NT2/D1 (cell line): ENCODE measurements at regions not wholly inside any gene's neighbourhood (a gene's known extent, or its start where the extent isn't known, plus 50 kb on each side); places are given as distances from the start of the nearest gene placed in this dataset.
A peak's percentile ranks its signal among the peaks of the same experiment; 100 is the strongest.
"Not testable (repeated sequence)": the region's sequence is repeated elsewhere in the genome, so short reads cannot be mapped to it uniquely, and the experiment has no call there.

ENCODE experiments used
- DNase-seq: peaks from one replicate; pipeline ENCODE4 v3.0.0-alpha.2; 2011; ENCODE audit warnings: low read depth, low spot score
- H3K27me3 ChIP-seq: 2 replicates; pipeline ENCODE4 v1.6.0; 2011; ENCODE audit warnings: mild to moderate bottlenecking; ENCODE audit not compliant: insufficient read length, insufficient read depth
- H3K36me3 ChIP-seq: 2 replicates; pipeline ENCODE4 v1.6.1; 2011; ENCODE audit warnings: mild to moderate bottlenecking, low read length, mixed read lengths; ENCODE audit not compliant: insufficient read depth, insufficient read length
- H3K4me1 ChIP-seq: 2 replicates; pipeline ENCODE4 v1.5.1; 2011; ENCODE audit not compliant: insufficient read depth, insufficient read length
- H3K4me3 ChIP-seq: 2 replicates; pipeline ENCODE4 v1.5.1; 2011; ENCODE audit warnings: low read depth; ENCODE audit not compliant: insufficient read length
- H3K9ac ChIP-seq: 2 replicates; pipeline ENCODE4 v1.6.0; 2011; ENCODE audit warnings: low read depth; ENCODE audit not compliant: insufficient read length
- H3K9me3 ChIP-seq: 2 replicates; pipeline ENCODE4 v1.5.1; 2011; ENCODE audit warnings: mild to moderate bottlenecking, low read length; ENCODE audit not compliant: insufficient read depth
- SUZ12 ChIP-seq: IDR thresholded peaks from 2 replicates; pipeline ENCODE4 v1.6.1; 2011; ENCODE audit not compliant: insufficient read length, insufficient read depth; ENCODE audit errors: extremely low read depth
- YY1 ChIP-seq: IDR thresholded peaks from 2 replicates; pipeline ENCODE4 v1.6.1; 2011; ENCODE audit not compliant: insufficient read length, insufficient read depth
- ZNF274 ChIP-seq: IDR thresholded peaks from 2 replicates; pipeline ENCODE4 v1.6.1; 2011; ENCODE audit warnings: mild to moderate bottlenecking, low read depth, low read length

DNA sequence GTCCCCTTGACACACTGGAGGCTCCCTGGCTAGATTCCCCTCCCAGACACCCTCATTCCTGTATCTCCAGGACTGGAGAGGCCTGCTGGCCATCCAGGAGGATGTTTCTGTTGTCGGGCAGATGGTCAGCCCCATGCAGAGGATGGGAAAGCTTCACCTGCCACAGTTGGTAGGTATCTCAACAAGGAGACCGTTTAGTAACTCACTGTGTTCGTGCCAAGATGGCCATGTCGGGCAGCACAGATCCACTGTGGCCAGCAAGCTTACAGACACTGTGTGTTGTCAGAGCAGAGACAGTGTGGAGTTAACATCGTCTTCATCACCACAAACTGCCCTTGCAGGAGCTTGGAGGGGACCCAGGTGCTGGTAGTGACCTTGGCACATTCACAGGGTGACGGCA is 390.9 kb downstream of the SEC14L1 start:
- TF ChIP-seq SUZ12 (no peak), ZNF274 (no peak), YY1 (no peak)
- Histone ChIP-seq H3K36me3 (no peaks in the 10 kb centered on the region), H3K27me3 (peaks cover 30% of the 10 kb centered on the region), H3K4me3 (no peak overlapping the region), H3K9ac (no peak overlapping the region), H3K9me3 (peaks cover 17% of the 10 kb centered on the region; the same call in 1 of the 2 replicates), H3K4me1 (peaks cover 5% of the 10 kb centered on the region)
- DNase-seq: no peak

DNA sequence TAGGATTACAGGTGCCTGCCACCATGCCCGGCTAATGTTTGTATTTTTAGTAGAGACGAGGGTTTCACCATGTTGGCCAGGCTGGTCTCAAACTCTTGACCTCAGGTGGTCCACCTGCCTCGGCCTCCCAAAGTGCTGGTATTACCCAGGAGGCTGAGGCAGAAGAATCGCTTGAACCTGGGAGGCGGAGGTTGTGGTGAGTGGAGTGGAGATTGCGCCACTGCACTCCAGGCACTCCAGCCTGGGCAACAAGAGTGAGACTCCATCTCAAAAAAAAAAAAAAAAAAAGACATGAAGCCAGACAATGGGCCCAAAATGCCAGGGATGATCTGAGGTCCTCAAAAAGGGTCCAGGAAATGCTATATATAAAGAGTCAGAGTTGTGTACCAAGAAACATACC is 392.9 kb downstream of the SEC14L1 start:
- not testable (repeated sequence) for H3K4me3 ChIP-seq, DNase-seq, H3K9me3 ChIP-seq, H3K4me1 ChIP-seq, H3K9ac ChIP-seq, H3K36me3 ChIP-seq
- peaks cover 20% of the 10 kb centered on the region for H3K27me3 ChIP-seq

DNA sequence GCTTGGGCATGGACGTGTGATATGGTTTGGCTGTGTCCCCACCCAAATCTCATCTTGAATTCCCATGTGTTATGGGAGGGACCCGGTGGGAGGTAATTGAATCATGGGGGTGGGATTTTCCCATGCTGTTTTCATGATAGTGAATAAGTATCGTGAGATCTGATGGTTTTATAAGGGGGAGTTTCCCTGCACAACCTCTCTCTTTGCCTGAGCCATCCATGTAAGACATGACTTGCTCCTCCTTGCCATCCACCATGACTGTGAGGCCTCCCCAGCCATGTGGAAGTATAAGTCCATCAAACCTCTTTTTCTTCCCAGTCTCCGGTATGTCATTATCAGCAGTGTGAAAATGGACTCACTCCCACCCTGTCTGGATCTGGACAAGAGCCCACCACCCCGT is 393.4 kb downstream of the SEC14L1 start:
- TF ChIP-seq SUZ12 (no peak), ZNF274 (no peak), YY1 (no peak)

DNA sequence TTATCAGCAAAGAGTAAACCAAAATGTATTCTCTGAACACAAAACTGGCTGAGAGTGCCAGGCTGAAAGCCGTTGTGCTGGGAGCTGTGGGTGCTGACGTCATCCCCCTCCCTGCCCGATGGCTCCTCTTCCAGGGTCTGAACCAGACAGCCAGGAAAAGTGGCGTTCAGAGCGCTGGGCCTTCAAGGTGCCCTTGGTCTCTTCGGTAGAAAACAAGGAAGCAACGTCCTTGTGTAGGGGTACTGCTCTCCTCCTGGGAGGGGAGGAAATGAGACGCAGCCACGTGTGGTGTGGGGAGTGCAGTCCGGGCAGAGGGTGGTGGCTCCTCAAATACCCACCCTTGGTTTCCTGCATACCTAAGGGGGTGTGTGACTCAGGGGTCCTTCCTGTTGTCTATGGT is 394.7 kb downstream of the SEC14L1 start:
- Histone ChIP-seq H3K36me3 (no peaks in the 10 kb centered on the region), H3K27me3 (peaks cover 16% of the 10 kb centered on the region)

More for the DNA sequence above, 393.4 kb downstream of the SEC14L1 start:
- Histone ChIP-seq H3K36me3 (no peaks in the 10 kb centered on the region), H3K4me1 (peaks cover 5% of the 10 kb centered on the region), H3K4me3 (no peak overlapping the region), H3K27me3 (peaks cover 16% of the 10 kb centered on the region), H3K9me3 (peaks cover 3% of the 10 kb centered on the region; the same call in 1 of the 2 replicates), H3K9ac (no peak overlapping the region)
- DNase-seq: no peak

DNA sequence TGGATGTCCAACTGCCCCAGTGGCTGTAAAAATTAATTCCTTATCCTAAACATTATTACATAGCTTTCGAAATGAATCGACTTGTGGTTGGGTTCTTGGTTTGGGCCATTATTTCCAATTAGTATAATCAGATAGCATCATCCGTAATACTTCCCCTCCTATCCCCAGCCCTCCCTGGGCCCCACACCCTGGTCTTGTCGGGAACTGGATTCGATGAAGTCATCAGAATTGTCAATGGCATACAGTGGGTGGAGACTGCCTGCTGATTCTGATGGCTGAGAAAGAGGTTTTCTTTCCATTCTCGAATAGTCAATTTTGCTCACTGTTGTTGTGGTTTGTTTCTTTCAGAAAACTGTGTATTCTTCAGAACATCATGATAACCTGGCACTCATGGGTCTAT is 395.1 kb downstream of the SEC14L1 start:
- Histone ChIP-seq H3K9me3 (peaks cover 3% of the 10 kb centered on the region; the same call in 1 of the 2 replicates), H3K9ac (no peak overlapping the region), H3K4me3 (no peak overlapping the region), H3K36me3 (no peaks in the 10 kb centered on the region), H3K27me3 (peaks cover 14% of the 10 kb centered on the region), H3K4me1 (peaks cover 11% of the 10 kb centered on the region)
- no peak for TF ChIP-seq ZNF274
- no peak for TF ChIP-seq SUZ12
- no peak for TF ChIP-seq YY1
- DNase-seq: no peak

More for the DNA sequence above, 394.7 kb downstream of the SEC14L1 start:
- TF ChIP-seq YY1 (no peak), SUZ12 (no peak), ZNF274 (no peak)
- Histone ChIP-seq H3K9ac (no peak overlapping the region), H3K9me3 (peaks cover 3% of the 10 kb centered on the region; the same call in 1 of the 2 replicates), H3K4me3 (no peak overlapping the region), H3K4me1 (peaks cover 8% of the 10 kb centered on the region)
- no peak for DNase-seq

DNA sequence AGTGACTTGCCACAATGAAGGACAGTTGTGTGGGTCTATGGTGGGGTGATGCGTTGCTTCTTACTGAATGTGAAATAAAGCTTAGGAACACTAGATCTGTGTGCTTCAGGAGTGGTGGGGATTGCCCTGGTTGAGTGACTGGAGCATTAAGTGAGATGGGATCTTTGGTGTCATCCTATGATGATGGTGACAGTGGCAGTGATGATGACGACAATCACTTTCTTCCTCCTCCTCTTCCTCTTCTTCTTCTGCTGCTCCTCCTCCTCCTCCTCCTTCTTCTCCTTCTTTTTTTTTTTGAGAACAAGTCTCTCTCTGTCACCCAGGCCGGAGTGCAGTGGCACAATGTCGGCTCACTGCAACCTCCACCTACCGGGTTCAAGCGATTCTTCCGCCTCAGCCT is 396.8 kb downstream of the SEC14L1 start:
- H3K27me3 ChIP-seq: peaks cover 10% of the 10 kb centered on the region
- peaks cover 11% of the 10 kb centered on the region for H3K4me1 ChIP-seq
- H3K9ac ChIP-seq: no peak overlapping the region
- peaks cover 3% of the 10 kb centered on the region; the same call in 1 of the 2 replicates for H3K9me3 ChIP-seq
- H3K36me3 ChIP-seq: no peaks in the 10 kb centered on the region
- no peak for DNase-seq
- H3K4me3 ChIP-seq: no peak overlapping the region
- TF ChIP-seq SUZ12 (no peak), ZNF274 (no peak), YY1 (no peak)

DNA sequence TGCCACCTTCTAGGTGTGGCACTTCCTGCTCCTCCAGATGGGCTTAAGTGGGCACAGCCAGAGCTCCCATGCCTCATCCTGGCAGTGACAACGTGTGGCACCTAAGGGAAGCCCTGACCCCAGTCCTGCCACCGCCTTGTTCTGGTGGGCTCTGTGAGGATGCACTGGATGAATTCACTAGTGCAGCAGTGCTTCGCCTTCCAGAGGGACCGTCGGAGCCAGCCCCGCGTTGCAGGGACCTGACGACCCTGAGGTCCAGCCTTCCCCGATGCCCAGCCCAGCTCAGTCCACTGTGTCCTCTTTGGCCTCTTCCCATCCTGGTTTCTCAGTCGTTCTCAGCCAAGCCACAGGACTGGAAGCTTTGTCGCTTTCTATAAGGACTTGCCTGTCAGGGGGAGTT is 399.8 kb downstream of the SEC14L1 start:
- Histone ChIP-seq H3K4me1 (peaks cover 17% of the 10 kb centered on the region), H3K9ac (no peak overlapping the region), H3K27me3 (peaks cover 10% of the 10 kb centered on the region), H3K9me3 (peaks cover under 1% of the 10 kb centered on the region), H3K36me3 (no peaks in the 10 kb centered on the region), H3K4me3 (no peak overlapping the region)
- no peak for TF ChIP-seq ZNF274
- no peak for TF ChIP-seq YY1
- TF ChIP-seq SUZ12: no peak
- DNase-seq: no peak

DNA sequence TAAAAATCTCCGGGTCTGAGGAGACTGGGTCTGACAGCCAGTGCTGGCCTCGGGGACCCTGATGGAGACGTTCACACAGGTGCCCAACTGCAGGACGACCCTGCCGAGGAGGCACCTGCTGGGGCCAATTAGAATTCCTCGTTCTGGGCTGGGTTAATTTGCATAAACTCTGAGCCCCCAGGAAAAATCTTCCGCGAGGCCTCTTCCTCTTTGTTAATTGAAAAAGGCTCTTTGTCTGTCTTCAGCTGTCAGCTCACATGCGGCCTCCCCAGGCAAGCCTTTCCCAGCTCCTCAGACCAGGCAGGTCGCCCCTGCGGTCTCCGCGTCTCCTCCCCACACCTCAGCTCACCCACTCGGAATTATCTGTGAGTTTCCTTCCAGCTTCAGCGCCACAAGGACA is 400.2 kb downstream of the SEC14L1 start:
- peaks cover 5% of the 10 kb centered on the region for H3K9me3 ChIP-seq
- peak overlapping the region; percentile 68 for H3K9ac ChIP-seq
- H3K36me3 ChIP-seq: no peaks in the 10 kb centered on the region
- DNase-seq: no peak
- peaks cover 16% of the 10 kb centered on the region for H3K4me1 ChIP-seq
- peak overlapping the region; percentile 3 for H3K4me3 ChIP-seq
- H3K27me3 ChIP-seq: peaks cover 10% of the 10 kb centered on the region
- TF ChIP-seq ZNF274 (no peak), SUZ12 (no peak), YY1 (no peak)
